ENCODE measurements at regions not wholly inside any gene's neighbourhood (a gene's known extent, or its start where the extent isn't known, plus 50 kb on each side); places are given as distances from the start of the nearest gene placed in this dataset.

GRCh38 chr2:51575181-51575580 is 543.2 kb upstream of the NRXN1 start:
- no peaks in the 10 kb centered on the region for H3K27me3 ChIP-seq (replicated peaks; ENCODE audit: control insufficient read depth, insufficient read depth, low read length)
- no peak for DNase-seq (ENCODE audit: low read depth)
- H3K9ac ChIP-seq (ENCODE audit: low read length), result no peak overlapping the region
- H3K36me3 ChIP-seq (ENCODE audit: control insufficient read depth, insufficient read depth, low read length, severe bottlenecking), result no peaks in the 10 kb centered on the region
- H3K4me3 ChIP-seq (ENCODE audit: low read length), result no peak overlapping the region
- H3K4me1 ChIP-seq (ENCODE audit: control insufficient read depth, insufficient read depth, low read length), result no peaks in the 10 kb centered on the region
- no peaks in the 10 kb centered on the region for H3K9me3 ChIP-seq (ENCODE audit: control insufficient read depth, low read length)

GRCh38 chr2:51559026-51559425 is 527.1 kb upstream of the NRXN1 start:
- Histone ChIP-seq H3K4me3 (ENCODE audit: low read length) (no peak overlapping the region), H3K4me1 (ENCODE audit: control insufficient read depth, insufficient read depth, low read length) (no peaks in the 10 kb centered on the region), H3K36me3 (ENCODE audit: control insufficient read depth, insufficient read depth, low read length, severe bottlenecking) (no peaks in the 10 kb centered on the region), H3K9me3 (ENCODE audit: control insufficient read depth, low read length) (no peaks in the 10 kb centered on the region), H3K9ac (ENCODE audit: low read length) (no peak overlapping the region), H3K27me3 (replicated peaks; ENCODE audit: control insufficient read depth, insufficient read depth, low read length) (no peaks in the 10 kb centered on the region)
- DNase-seq (ENCODE audit: low read depth), result no peak

GRCh38 chr2:51553476-51553875 is 521.5 kb upstream of the NRXN1 start:
- Histone ChIP-seq H3K4me3 (ENCODE audit: low read length) (no peak overlapping the region), H3K4me1 (ENCODE audit: control insufficient read depth, insufficient read depth, low read length) (no peaks in the 10 kb centered on the region), H3K9ac (ENCODE audit: low read length) (no peak overlapping the region), H3K9me3 (ENCODE audit: control insufficient read depth, low read length) (no peaks in the 10 kb centered on the region), H3K36me3 (ENCODE audit: control insufficient read depth, insufficient read depth, low read length, severe bottlenecking) (no peaks in the 10 kb centered on the region), H3K27me3 (replicated peaks; ENCODE audit: control insufficient read depth, insufficient read depth, low read length) (no peaks in the 10 kb centered on the region)
- peak; percentile 3 for DNase-seq (ENCODE audit: low read depth)

- Histone ChIP-seq H3K4me1 (ENCODE audit: control insufficient read depth, insufficient read depth, low read length) (no peaks in the 10 kb centered on the region), H3K4me3 (ENCODE audit: low read length) (no peak overlapping the region), H3K27me3 (replicated peaks; ENCODE audit: control insufficient read depth, insufficient read depth, low read length) (no peaks in the 10 kb centered on the region), H3K9me3 (ENCODE audit: control insufficient read depth, low read length) (peaks cover 10% of the 10 kb centered on the region), H3K9ac (ENCODE audit: low read length) (no peak overlapping the region), H3K36me3 (ENCODE audit: control insufficient read depth, insufficient read depth, low read length, severe bottlenecking) (no peaks in the 10 kb centered on the region)
- no peak for DNase-seq (ENCODE audit: low read depth)
Observed at GRCh38 chr2:51535763-51536162, 503.8 kb upstream of the NRXN1 start.

GRCh38 chr2:51534166-51534565 is 502.2 kb upstream of the NRXN1 start:
- H3K36me3 ChIP-seq (ENCODE audit: control insufficient read depth, insufficient read depth, low read length, severe bottlenecking), result no peaks in the 10 kb centered on the region
- H3K4me3 ChIP-seq (ENCODE audit: low read length), result no peak overlapping the region
- no peak for DNase-seq (ENCODE audit: low read depth)
- H3K4me1 ChIP-seq (ENCODE audit: control insufficient read depth, insufficient read depth, low read length), result no peaks in the 10 kb centered on the region
- H3K9me3 ChIP-seq (ENCODE audit: control insufficient read depth, low read length), result peaks cover 10% of the 10 kb centered on the region
- no peak overlapping the region for H3K9ac ChIP-seq (ENCODE audit: low read length)
- H3K27me3 ChIP-seq (replicated peaks; ENCODE audit: control insufficient read depth, insufficient read depth, low read length), result no peaks in the 10 kb centered on the region

GRCh38 chr2:51528156-51528555 is 496.2 kb upstream of the NRXN1 start:
- no peak for DNase-seq (ENCODE audit: low read depth)
- H3K4me3 ChIP-seq (ENCODE audit: low read length), result no peak overlapping the region
- H3K4me1 ChIP-seq (ENCODE audit: control insufficient read depth, insufficient read depth, low read length), result no peaks in the 10 kb centered on the region

GRCh38 chr2:51526766-51527165 is 494.8 kb upstream of the NRXN1 start:
- H3K9me3 ChIP-seq (ENCODE audit: control insufficient read depth, low read length), result peaks cover under 1% of the 10 kb centered on the region
- no peak for DNase-seq (ENCODE audit: low read depth)
- H3K4me1 ChIP-seq (ENCODE audit: control insufficient read depth, insufficient read depth, low read length), result no peaks in the 10 kb centered on the region
- H3K36me3 ChIP-seq (ENCODE audit: control insufficient read depth, insufficient read depth, low read length, severe bottlenecking), result no peaks in the 10 kb centered on the region
- no peak overlapping the region for H3K4me3 ChIP-seq (ENCODE audit: low read length)
- H3K27me3 ChIP-seq (replicated peaks; ENCODE audit: control insufficient read depth, insufficient read depth, low read length), result no peaks in the 10 kb centered on the region
- H3K9ac ChIP-seq (ENCODE audit: low read length), result no peak overlapping the region

More at GRCh38 chr2:51528156-51528555, 496.2 kb upstream of the NRXN1 start:
- peaks cover 7% of the 10 kb centered on the region for H3K9me3 ChIP-seq (ENCODE audit: control insufficient read depth, low read length)
- H3K9ac ChIP-seq (ENCODE audit: low read length), result no peak overlapping the region
- H3K36me3 ChIP-seq (ENCODE audit: control insufficient read depth, insufficient read depth, low read length, severe bottlenecking), result no peaks in the 10 kb centered on the region
- no peaks in the 10 kb centered on the region for H3K27me3 ChIP-seq (replicated peaks; ENCODE audit: control insufficient read depth, insufficient read depth, low read length)

- Histone ChIP-seq H3K27me3 (replicated peaks; ENCODE audit: control insufficient read depth, insufficient read depth, low read length) (no peaks in the 10 kb centered on the region), H3K36me3 (ENCODE audit: control insufficient read depth, insufficient read depth, low read length, severe bottlenecking) (no peaks in the 10 kb centered on the region), H3K9ac (ENCODE audit: low read length) (no peak overlapping the region), H3K4me3 (ENCODE audit: low read length) (no peak overlapping the region), H3K4me1 (ENCODE audit: control insufficient read depth, insufficient read depth, low read length) (no peaks in the 10 kb centered on the region), H3K9me3 (ENCODE audit: control insufficient read depth, low read length) (no peaks in the 10 kb centered on the region)
- no peak for DNase-seq (ENCODE audit: low read depth)
Observed at GRCh38 chr2:51516667-51517066, 484.7 kb upstream of the NRXN1 start.

GRCh38 chr2:51511002-51511401 is 479.1 kb upstream of the NRXN1 start:
- H3K36me3 ChIP-seq (ENCODE audit: control insufficient read depth, insufficient read depth, low read length, severe bottlenecking), result no peaks in the 10 kb centered on the region
- no peaks in the 10 kb centered on the region for H3K4me1 ChIP-seq (ENCODE audit: control insufficient read depth, insufficient read depth, low read length)
- no peak for DNase-seq (ENCODE audit: low read depth)
- H3K9me3 ChIP-seq (ENCODE audit: control insufficient read depth, low read length), result peaks cover 2% of the 10 kb centered on the region
- H3K27me3 ChIP-seq (replicated peaks; ENCODE audit: control insufficient read depth, insufficient read depth, low read length), result no peaks in the 10 kb centered on the region
- H3K9ac ChIP-seq (ENCODE audit: low read length), result no peak overlapping the region
- H3K4me3 ChIP-seq (ENCODE audit: low read length), result no peak overlapping the region

- no peak for DNase-seq (ENCODE audit: low read depth)
- Histone ChIP-seq H3K36me3 (ENCODE audit: control insufficient read depth, insufficient read depth, low read length, severe bottlenecking) (no peaks in the 10 kb centered on the region), H3K9me3 (ENCODE audit: control insufficient read depth, low read length) (peaks cover 2% of the 10 kb centered on the region), H3K4me3 (ENCODE audit: low read length) (no peak overlapping the region), H3K4me1 (ENCODE audit: control insufficient read depth, insufficient read depth, low read length) (no peaks in the 10 kb centered on the region), H3K9ac (ENCODE audit: low read length) (no peak overlapping the region), H3K27me3 (replicated peaks; ENCODE audit: control insufficient read depth, insufficient read depth, low read length) (no peaks in the 10 kb centered on the region)
Observed at GRCh38 chr2:51510303-51510702, 478.4 kb upstream of the NRXN1 start.

GRCh38 chr2:51505533-51505932 is 473.6 kb upstream of the NRXN1 start:
- H3K9ac ChIP-seq (ENCODE audit: low read length), result no peak overlapping the region
- H3K4me3 ChIP-seq (ENCODE audit: low read length), result no peak overlapping the region
- DNase-seq (ENCODE audit: low read depth), result no peak
- H3K27me3 ChIP-seq (replicated peaks; ENCODE audit: control insufficient read depth, insufficient read depth, low read length), result no peaks in the 10 kb centered on the region
- H3K9me3 ChIP-seq (ENCODE audit: control insufficient read depth, low read length), result no peaks in the 10 kb centered on the region
- no peaks in the 10 kb centered on the region for H3K4me1 ChIP-seq (ENCODE audit: control insufficient read depth, insufficient read depth, low read length)
- H3K36me3 ChIP-seq (ENCODE audit: control insufficient read depth, insufficient read depth, low read length, severe bottlenecking), result no peaks in the 10 kb centered on the region

- DNase-seq (ENCODE audit: low read depth), result peak; percentile 28
- H3K9me3 ChIP-seq (ENCODE audit: control insufficient read depth, low read length), result no peaks in the 10 kb centered on the region
- H3K36me3 ChIP-seq (ENCODE audit: control insufficient read depth, insufficient read depth, low read length, severe bottlenecking), result no peaks in the 10 kb centered on the region
- H3K4me1 ChIP-seq (ENCODE audit: control insufficient read depth, insufficient read depth, low read length), result no peaks in the 10 kb centered on the region
- H3K27me3 ChIP-seq (replicated peaks; ENCODE audit: control insufficient read depth, insufficient read depth, low read length), result no peaks in the 10 kb centered on the region
- no peak overlapping the region for H3K4me3 ChIP-seq (ENCODE audit: low read length)
- H3K9ac ChIP-seq (ENCODE audit: low read length), result no peak overlapping the region
Observed at GRCh38 chr2:51490576-51491234, 458.8 kb upstream of the NRXN1 start.
